Muscle of leg (tissue), 3 donors: ENCODE measurements at regions not wholly inside any gene's neighbourhood (a gene's known extent, or its start where the extent isn't known, plus 50 kb on each side); places are given as distances from the start of the nearest gene placed in this dataset.

Source experiments
- DNase-seq: peaks from one replicate; pipeline ENCODE4 v3.0.0; 2013
- H3K27ac ChIP-seq: one replicate; pipeline ENCODE4 v1.5.1; 2013; ENCODE audit warnings: mild to moderate bottlenecking, low read length, control low read depth
- H3K27me3 ChIP-seq: one replicate; pipeline ENCODE4 v1.6.1; 2013; ENCODE audit warnings: low read length; ENCODE audit not compliant: control insufficient read depth, insufficient read depth
- H3K36me3 ChIP-seq: one replicate; pipeline ENCODE4 v1.6.1; 2013; ENCODE audit warnings: low read length; ENCODE audit not compliant: control insufficient read depth, insufficient read depth
- H3K4me1 ChIP-seq: one replicate; pipeline ENCODE4 v1.6.1; 2013; ENCODE audit warnings: low read length; ENCODE audit not compliant: control insufficient read depth, insufficient read depth
- H3K4me3 ChIP-seq: one replicate; pipeline ENCODE4 v1.5.1; 2013; ENCODE audit warnings: low read length, control low read depth
- H3K9me3 ChIP-seq: replicated peaks from 2 replicates; pipeline ENCODE4 v1.6.1; 2013; ENCODE audit warnings: low read depth, low read length; ENCODE audit not compliant: control insufficient read depth
- WGBS: methylation state at CpG from one replicate; pipeline ENCODE4 v1.1.5; 2013; ENCODE audit warnings: missing lambda C conversion rate; ENCODE audit not compliant: insufficient coverage; 5-methylcytosine and 5-hydroxymethylcytosine counted together

GRCh38 chr5:33270671-33271070 lies 170.1 kb upstream of the TARS1 start:
- Histone ChIP-seq H3K27ac (no peak overlapping the region), H3K36me3 (no peaks in the 10 kb centered on the region), H3K4me3 (no peak overlapping the region), H3K9me3 (no peaks in the 10 kb centered on the region), H3K4me1 (peaks cover 4% of the 10 kb centered on the region), H3K27me3 (no peaks in the 10 kb centered on the region)
- WGBS = no CpG with 5 or more reads among the region's 1 CpG
- DNase-seq = no peak

GRCh38 chr5:33271606-33272005 lies 169.2 kb upstream of the TARS1 start:
- Histone ChIP-seq H3K36me3 (no peaks in the 10 kb centered on the region), H3K9me3 (no peaks in the 10 kb centered on the region), H3K27ac (no peak overlapping the region), H3K4me3 (no peak overlapping the region), H3K4me1 (peaks cover 6% of the 10 kb centered on the region), H3K27me3 (no peaks in the 10 kb centered on the region)
- no CpG with 5 or more reads among the region's 1 CpG for WGBS
- peak; percentile 50 for DNase-seq

GRCh38 chr5:33272288-33272687 lies 168.5 kb upstream of the TARS1 start:
- peak overlapping the region; percentile 30 for H3K27ac ChIP-seq
- H3K27me3 ChIP-seq = no peaks in the 10 kb centered on the region
- DNase-seq = peak; percentile 82
- no peaks in the 10 kb centered on the region for H3K36me3 ChIP-seq
- no CpG with 5 or more reads among the region's 3 CpGs for WGBS
- peaks cover 8% of the 10 kb centered on the region for H3K4me1 ChIP-seq
- H3K4me3 ChIP-seq = no peak overlapping the region
- no peaks in the 10 kb centered on the region for H3K9me3 ChIP-seq

GRCh38 chr5:33273985-33274384 lies 166.8 kb upstream of the TARS1 start:
- Histone ChIP-seq H3K27ac (no peak overlapping the region), H3K4me1 (peaks cover 3% of the 10 kb centered on the region), H3K4me3 (no peak overlapping the region), H3K9me3 (no peaks in the 10 kb centered on the region), H3K36me3 (no peaks in the 10 kb centered on the region), H3K27me3 (no peaks in the 10 kb centered on the region)
- DNase-seq = no peak

GRCh38 chr5:33275391-33275790 lies 165.4 kb upstream of the TARS1 start:
- H3K4me3 ChIP-seq = no peak overlapping the region
- H3K27me3 ChIP-seq = no peaks in the 10 kb centered on the region
- peaks cover 3% of the 10 kb centered on the region for H3K4me1 ChIP-seq
- H3K36me3 ChIP-seq = no peaks in the 10 kb centered on the region
- WGBS = no CpG with 5 or more reads among the region's 3 CpGs
- no peak for DNase-seq
- no peaks in the 10 kb centered on the region for H3K9me3 ChIP-seq
- no peak overlapping the region for H3K27ac ChIP-seq

GRCh38 chr5:33275921-33276627 lies 164.7 kb upstream of the TARS1 start:
- H3K4me3 ChIP-seq = no peak overlapping the region
- H3K9me3 ChIP-seq = no peaks in the 10 kb centered on the region
- DNase-seq = no peak
- H3K27me3 ChIP-seq = no peaks in the 10 kb centered on the region
- H3K4me1 ChIP-seq = peaks cover 3% of the 10 kb centered on the region
- H3K27ac ChIP-seq = no peak overlapping the region
- no peaks in the 10 kb centered on the region for H3K36me3 ChIP-seq
- WGBS = no CpG with 5 or more reads among the region's 5 CpGs

GRCh38 chr5:33276628-33276950 lies 164.2 kb upstream of the TARS1 start:
- peak; percentile 46 for DNase-seq
- Histone ChIP-seq H3K4me3 (no peak overlapping the region), H3K36me3 (no peaks in the 10 kb centered on the region), H3K4me1 (peaks cover 3% of the 10 kb centered on the region), H3K9me3 (no peaks in the 10 kb centered on the region), H3K27me3 (no peaks in the 10 kb centered on the region), H3K27ac (no peak overlapping the region)
- no CpG with 5 or more reads among the region's 2 CpGs for WGBS

GRCh38 chr5:33277061-33277650 lies 163.6 kb upstream of the TARS1 start:
- no peak overlapping the region for H3K27ac ChIP-seq
- no peaks in the 10 kb centered on the region for H3K36me3 ChIP-seq
- no peak overlapping the region for H3K4me3 ChIP-seq
- no CpG with 5 or more reads among the region's 3 CpGs for WGBS
- no peak for DNase-seq
- peaks cover 3% of the 10 kb centered on the region for H3K4me1 ChIP-seq
- no peaks in the 10 kb centered on the region for H3K27me3 ChIP-seq
- H3K9me3 ChIP-seq = no peaks in the 10 kb centered on the region

GRCh38 chr5:33281431-33281843 lies 159.3 kb upstream of the TARS1 start:
- H3K4me1 ChIP-seq = peaks cover 3% of the 10 kb centered on the region
- H3K4me3 ChIP-seq = no peak overlapping the region
- H3K27me3 ChIP-seq = no peaks in the 10 kb centered on the region
- no peaks in the 10 kb centered on the region for H3K9me3 ChIP-seq
- H3K36me3 ChIP-seq = no peaks in the 10 kb centered on the region
- H3K27ac ChIP-seq = no peak overlapping the region
- DNase-seq = no peak
- WGBS = no CpG with 5 or more reads among the region's 5 CpGs

- H3K36me3 ChIP-seq = no peaks in the 10 kb centered on the region
- no CpG with 5 or more reads among the region's 4 CpGs for WGBS
- no peak for DNase-seq
- H3K27me3 ChIP-seq = no peaks in the 10 kb centered on the region
- H3K4me3 ChIP-seq = no peak overlapping the region
- no peak overlapping the region for H3K27ac ChIP-seq
- no peaks in the 10 kb centered on the region for H3K4me1 ChIP-seq
- H3K9me3 ChIP-seq = no peaks in the 10 kb centered on the region
Observed at GRCh38 chr5:33282157-33282556, 158.6 kb upstream of the TARS1 start.

GRCh38 chr5:33282696-33283095 lies 158.1 kb upstream of the TARS1 start:
- Histone ChIP-seq H3K4me1 (no peaks in the 10 kb centered on the region), H3K36me3 (no peaks in the 10 kb centered on the region), H3K27me3 (no peaks in the 10 kb centered on the region), H3K9me3 (no peaks in the 10 kb centered on the region), H3K27ac (no peak overlapping the region), H3K4me3 (no peak overlapping the region)
- DNase-seq = no peak
- WGBS = no CpG with 5 or more reads among the region's 2 CpGs
